ENCODE measurements at regions not wholly inside any gene's neighbourhood (a gene's known extent, or its start where the extent isn't known, plus 50 kb on each side); places are given as distances from the start of the nearest gene placed in this dataset.

DNA sequence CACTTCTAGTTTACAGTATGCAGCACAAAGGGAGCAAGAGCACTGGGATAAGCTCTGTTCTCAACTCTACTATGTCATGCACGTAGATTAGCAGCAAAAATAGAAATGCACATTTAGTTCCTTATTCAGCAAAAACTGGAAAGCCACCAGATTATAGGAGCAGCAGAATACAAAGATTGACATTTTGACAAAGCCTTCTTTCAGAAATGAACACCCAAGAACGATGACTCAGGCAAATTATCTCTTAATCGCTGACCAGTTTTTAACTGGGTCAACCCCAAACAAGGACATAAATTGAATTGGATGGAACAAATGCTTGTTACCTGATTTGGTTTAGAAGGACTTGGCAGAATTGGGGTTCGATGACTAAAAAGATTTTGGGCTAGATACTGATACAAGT is 775.3 kb upstream of the HS3ST1 start:
- TF ChIP-seq, protein P1, sequence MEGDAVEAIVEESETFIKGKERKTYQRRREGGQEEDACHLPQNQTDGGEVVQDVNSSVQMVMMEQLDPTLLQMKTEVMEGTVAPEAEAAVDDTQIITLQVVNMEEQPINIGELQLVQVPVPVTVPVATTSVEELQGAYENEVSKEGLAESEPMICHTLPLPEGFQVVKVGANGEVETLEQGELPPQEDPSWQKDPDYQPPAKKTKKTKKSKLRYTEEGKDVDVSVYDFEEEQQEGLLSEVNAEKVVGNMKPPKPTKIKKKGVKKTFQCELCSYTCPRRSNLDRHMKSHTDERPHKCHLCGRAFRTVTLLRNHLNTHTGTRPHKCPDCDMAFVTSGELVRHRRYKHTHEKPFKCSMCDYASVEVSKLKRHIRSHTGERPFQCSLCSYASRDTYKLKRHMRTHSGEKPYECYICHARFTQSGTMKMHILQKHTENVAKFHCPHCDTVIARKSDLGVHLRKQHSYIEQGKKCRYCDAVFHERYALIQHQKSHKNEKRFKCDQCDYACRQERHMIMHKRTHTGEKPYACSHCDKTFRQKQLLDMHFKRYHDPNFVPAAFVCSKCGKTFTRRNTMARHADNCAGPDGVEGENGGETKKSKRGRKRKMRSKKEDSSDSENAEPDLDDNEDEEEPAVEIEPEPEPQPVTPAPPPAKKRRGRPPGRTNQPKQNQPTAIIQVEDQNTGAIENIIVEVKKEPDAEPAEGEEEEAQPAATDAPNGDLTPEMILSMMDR (IDR thresholded peaks at IDR 0.05 in 2 of 3, conservative IDR thresholded peaks at IDR 0.05 in 1 of 3; ENCODE audit: insufficient read depth in 2 of 3, low read depth in 1 of 3, low read length in 3 of 3), result no peak
- TF ChIP-seq ZFX (CRISPR knock-in tag; IDR thresholded peaks at IDR 0.05) (no peak), EP300 (IDR thresholded peaks at IDR 0.05; ENCODE audit: low read length) (no peak), TEAD1 (CRISPR knock-in tag; IDR thresholded peaks at IDR 0.05) (no peak)

All from K562 (cell line).